ENCODE measurements at regions not wholly inside any gene's neighbourhood (a gene's known extent, or its start where the extent isn't known, plus 50 kb on each side); places are given as distances from the start of the nearest gene placed in this dataset.
A peak's percentile ranks its signal among the peaks of the same experiment; 100 is the strongest.

DNA sequence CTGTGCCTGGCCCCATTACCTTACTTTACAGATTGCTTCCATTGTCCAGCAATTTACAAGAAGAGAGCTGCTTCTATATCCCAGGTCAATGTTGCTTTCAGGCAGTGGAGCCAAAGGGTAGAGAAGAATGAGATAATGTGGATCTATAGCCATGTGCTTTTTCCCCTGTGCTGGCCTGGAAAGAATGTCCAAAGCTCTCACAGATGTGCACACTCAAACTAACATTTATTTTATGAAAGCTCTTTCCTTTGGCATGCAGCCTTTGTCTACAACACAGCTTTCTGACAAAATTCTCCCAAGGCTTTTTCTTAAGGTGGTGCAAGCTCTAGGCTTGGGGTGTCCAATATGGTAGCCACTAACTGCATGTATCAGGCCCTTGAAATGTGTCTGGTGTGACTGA is 217.3 kb downstream of the LRRC70 start:
- H3K4me3 ChIP-seq (ENCODE audit: low read depth, low read length), result no peak overlapping the region
- no peaks in the 10 kb centered on the region for H3K4me1 Mint-ChIP-seq (ENCODE audit: low read depth, unreplicated experiment)
- ChIA-PET POLR2A (no interaction called here), CTCF (no interaction called here)
- BruUV-seq (replicated peaks), result no TSS peak
- intact Hi-C loops (cut with micrococcal nuclease; ENCODE audit: unreplicated experiment), result loop anchor here (10.0 kb wide), 1 partner anchor 259 kb away; no protein-coding TSS in a partner anchor
- no peaks in the 10 kb centered on the region for H3K36me3 Mint-ChIP-seq (ENCODE audit: insufficient read depth, unreplicated experiment)
- H3K27ac Mint-ChIP-seq (ENCODE audit: unreplicated experiment), result no peak overlapping the region
- no peaks in the 10 kb centered on the region for H3K36me3 ChIP-seq (ENCODE audit: control insufficient read depth, insufficient read depth, low read length)
- no peaks in the 10 kb centered on the region for H3K27me3 Mint-ChIP-seq (ENCODE audit: insufficient read depth, unreplicated experiment)
- peaks cover 36% of the 10 kb centered on the region for H3K9me3 Mint-ChIP-seq (ENCODE audit: unreplicated experiment)
- no peak for DNase-seq
- no peak for TF ChIP-seq CTCF (IDR thresholded peaks at IDR 0.05; ENCODE audit: insufficient read depth in 1 of 2, low read depth in 1 of 2, low read length in 1 of 2, severe bottlenecking in 1 of 2, unreplicated experiment in 1 of 2)
- no peaks in the 10 kb centered on the region for H3K4me1 ChIP-seq
- no peaks in the 10 kb centered on the region for H3K27me3 ChIP-seq (replicated peaks; ENCODE audit: control insufficient read depth, insufficient read depth, low read length)
- H3K4me3 Mint-ChIP-seq (ENCODE audit: unreplicated experiment), result no peak overlapping the region
- peaks cover 17% of the 10 kb centered on the region for H3K9me3 ChIP-seq

DNA sequence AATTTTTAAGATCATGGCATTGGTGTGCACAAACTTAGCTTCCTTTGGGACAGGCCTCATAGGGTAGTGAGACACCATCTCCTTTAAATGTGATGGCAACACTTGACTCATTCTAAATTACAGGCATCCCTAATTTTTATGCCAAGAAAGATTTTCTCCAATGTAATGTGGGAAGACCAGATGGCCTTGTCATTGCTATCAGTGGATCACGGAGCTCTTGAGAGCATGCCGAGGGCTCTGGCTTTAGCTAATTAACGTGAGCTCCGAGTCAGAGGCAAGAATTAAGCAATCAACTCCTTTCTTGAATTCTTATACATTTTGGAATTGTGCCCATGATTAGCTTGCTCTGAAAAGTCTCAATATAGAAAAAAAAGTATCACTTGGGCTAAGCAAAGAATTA is 215.8 kb downstream of the LRRC70 start:
- no peak for TF ChIP-seq CTCF (IDR thresholded peaks at IDR 0.05; ENCODE audit: insufficient read depth in 1 of 2, low read depth in 1 of 2, low read length in 1 of 2, severe bottlenecking in 1 of 2, unreplicated experiment in 1 of 2)
- peaks cover 36% of the 10 kb centered on the region for H3K9me3 Mint-ChIP-seq (ENCODE audit: unreplicated experiment)
- CTCF ChIA-PET, result no interaction called here

GRCh38 chr5:62791059-62791458 is 212.4 kb downstream of the LRRC70 start:
- Histone ChIP-seq H3K36me3 (ENCODE audit: control insufficient read depth, insufficient read depth, low read length) (no peaks in the 10 kb centered on the region), H3K27me3 (replicated peaks; ENCODE audit: control insufficient read depth, insufficient read depth, low read length) (no peaks in the 10 kb centered on the region), H3K9me3 (peaks cover 11% of the 10 kb centered on the region), H3K4me3 (ENCODE audit: low read depth, low read length) (no peak overlapping the region), H3K4me1 (no peaks in the 10 kb centered on the region)
- Mint-ChIP-seq H3K4me3 (ENCODE audit: unreplicated experiment) (no peak overlapping the region), H3K4me1 (ENCODE audit: low read depth, unreplicated experiment) (peaks cover 7% of the 10 kb centered on the region), H3K9me3 (ENCODE audit: unreplicated experiment) (peaks cover 10% of the 10 kb centered on the region), H3K36me3 (ENCODE audit: insufficient read depth, unreplicated experiment) (no peaks in the 10 kb centered on the region), H3K27ac (ENCODE audit: unreplicated experiment) (no peak overlapping the region), H3K27me3 (ENCODE audit: insufficient read depth, unreplicated experiment) (no peaks in the 10 kb centered on the region)
- no peak for DNase-seq
- POLR2A ChIA-PET, result no interaction called here
- intact Hi-C loops (cut with micrococcal nuclease; ENCODE audit: unreplicated experiment), result loop anchor here (5.0 to 10.0 kb wide), 2 partner anchors 146 to 264 kb away; no protein-coding TSS in a partner anchor
- BruUV-seq (replicated peaks), result no TSS peak
- CTCF ChIA-PET, result no interaction called here
- peak in 1 of 2 experiments; percentile 36 for TF ChIP-seq CTCF (IDR thresholded peaks at IDR 0.05; ENCODE audit: insufficient read depth in 1 of 2, low read depth in 1 of 2, low read length in 1 of 2, severe bottlenecking in 1 of 2, unreplicated experiment in 1 of 2)

More for the DNA sequence above, 215.8 kb downstream of the LRRC70 start:
- no peaks in the 10 kb centered on the region for H3K36me3 Mint-ChIP-seq (ENCODE audit: insufficient read depth, unreplicated experiment)
- intact Hi-C loops (cut with micrococcal nuclease; ENCODE audit: unreplicated experiment), result loop anchor here (5.0 to 10.0 kb wide), 2 partner anchors 143 to 260 kb away; no protein-coding TSS in a partner anchor
- Histone ChIP-seq H3K4me3 (ENCODE audit: low read depth, low read length) (no peak overlapping the region), H3K36me3 (ENCODE audit: control insufficient read depth, insufficient read depth, low read length) (no peaks in the 10 kb centered on the region), H3K9me3 (peaks cover 17% of the 10 kb centered on the region), H3K27me3 (replicated peaks; ENCODE audit: control insufficient read depth, insufficient read depth, low read length) (no peaks in the 10 kb centered on the region), H3K4me1 (no peaks in the 10 kb centered on the region)
- POLR2A ChIA-PET, result no interaction called here
- H3K27ac Mint-ChIP-seq (ENCODE audit: unreplicated experiment), result no peak overlapping the region
- BruUV-seq (replicated peaks), result no TSS peak
- H3K4me1 Mint-ChIP-seq (ENCODE audit: low read depth, unreplicated experiment), result peaks cover 7% of the 10 kb centered on the region
- no peaks in the 10 kb centered on the region for H3K27me3 Mint-ChIP-seq (ENCODE audit: insufficient read depth, unreplicated experiment)
- H3K4me3 Mint-ChIP-seq (ENCODE audit: unreplicated experiment), result no peak overlapping the region
- no peak for DNase-seq
